Calu3 (cell line): ENCODE measurements at regions not wholly inside any gene's neighbourhood (a gene's known extent, or its start where the extent isn't known, plus 50 kb on each side); places are given as distances from the start of the nearest gene placed in this dataset.
A peak's percentile ranks its signal among the peaks of the same experiment; 100 is the strongest.

Experiments used
- BruUV-seq: library from RNA; stranded (reverse); fragments of 400-500 nt; replicated peaks from 2 replicates; lab custom pipeline; 2021; lab: Mats Ljungman, UMichigan
- CTCF ChIA-PET: fragments of 300-600 bp; sonication (Branson Sonifier 250); formaldehyde crosslinking; loops from one replicate; lab custom pipeline; 2022; ENCODE audit warnings: antibody characterized with exemption; lab: Charles Lee
- DNase-seq: peaks from one replicate; pipeline ENCODE4 v3.0.0; 2022
- H3K27ac Mint-ChIP-seq: one replicate; pipeline ENCODE4 v1.8.0; 2022; ENCODE audit warnings: mixed read lengths; ENCODE audit not compliant: unreplicated experiment
- H3K27me3 Mint-ChIP-seq: one replicate; pipeline ENCODE4 v1.8.0; 2022; ENCODE audit warnings: mixed read lengths; ENCODE audit not compliant: unreplicated experiment
- H3K36me3 Mint-ChIP-seq: one replicate; pipeline ENCODE4 v1.8.0; 2022; ENCODE audit warnings: mild to moderate bottlenecking, moderate library complexity, mixed read lengths; ENCODE audit not compliant: insufficient read depth, unreplicated experiment
- H3K4me1 Mint-ChIP-seq: one replicate; pipeline ENCODE4 v1.8.0; 2022; ENCODE audit warnings: mild to moderate bottlenecking, low read depth, mixed read lengths; ENCODE audit not compliant: unreplicated experiment
- H3K4me3 Mint-ChIP-seq: one replicate; pipeline ENCODE4 v1.8.0; 2022; ENCODE audit warnings: mild to moderate bottlenecking, low read depth, moderate library complexity, mixed read lengths; ENCODE audit not compliant: unreplicated experiment
- H3K9me3 Mint-ChIP-seq: one replicate; pipeline ENCODE4 v1.8.0; 2022; ENCODE audit warnings: low read depth, mixed read lengths; ENCODE audit not compliant: unreplicated experiment
- CTCF ChIP-seq: fragments of 200-600 bp; IDR thresholded peaks from one replicate; pipeline ENCODE4 v1.8.0; 2022; ENCODE audit warnings: antibody characterized with exemption; ENCODE audit not compliant: unreplicated experiment
- intact Hi-C: fragments of 100-400 bp; cut with micrococcal nuclease; formaldehyde crosslinking; loops from one replicate; pipeline ENCODE4 v1.10.0; 2022; ENCODE audit not compliant: unreplicated experiment

GRCh38 chr10:120978589-120979252 is 127.6 kb downstream of the WDR11 start:
- H3K36me3 Mint-ChIP-seq, result peaks cover 8% of the 10 kb centered on the region
- H3K4me1 Mint-ChIP-seq, result peaks cover 30% of the 10 kb centered on the region
- peak overlapping the region; percentile 75 for H3K4me3 Mint-ChIP-seq
- H3K27ac Mint-ChIP-seq, result no peak overlapping the region
- CTCF ChIA-PET, result interaction anchor here (0.9 kb wide), 1 partner anchor 180 kb away, joined by 3 read pairs; no protein-coding TSS in a partner anchor
- BruUV-seq, result no TSS peak
- TF ChIP-seq CTCF, result no peak
- H3K27me3 Mint-ChIP-seq, result no peaks in the 10 kb centered on the region
- DNase-seq, result no peak
- peaks cover 5% of the 10 kb centered on the region for H3K9me3 Mint-ChIP-seq
- intact Hi-C loops, result no loop called here

- CTCF ChIA-PET, result no interaction called here
- H3K36me3 Mint-ChIP-seq, result peaks cover 8% of the 10 kb centered on the region
- peaks cover 3% of the 10 kb centered on the region for H3K9me3 Mint-ChIP-seq
- DNase-seq, result peak; percentile 66
- peak overlapping the region; percentile 75 for H3K4me3 Mint-ChIP-seq
- no peak overlapping the region for H3K27ac Mint-ChIP-seq
- peaks cover 36% of the 10 kb centered on the region for H3K4me1 Mint-ChIP-seq
- no TSS peak for BruUV-seq
- no peaks in the 10 kb centered on the region for H3K27me3 Mint-ChIP-seq
- intact Hi-C loops, result no loop called here
- no peak for TF ChIP-seq CTCF
Observed at GRCh38 chr10:120979435-120980278, 128.5 kb downstream of the WDR11 start.

GRCh38 chr10:120980279-120981255 is 129.4 kb downstream of the WDR11 start:
- H3K4me1 Mint-ChIP-seq, result peaks cover 36% of the 10 kb centered on the region
- CTCF ChIA-PET, result no interaction called here
- H3K27me3 Mint-ChIP-seq, result no peaks in the 10 kb centered on the region
- DNase-seq, result no peak
- no peak for TF ChIP-seq CTCF
- BruUV-seq, result no TSS peak
- peak overlapping the region; percentile 86 for H3K27ac Mint-ChIP-seq
- peaks cover 3% of the 10 kb centered on the region for H3K9me3 Mint-ChIP-seq
- intact Hi-C loops, result no loop called here
- peaks cover 8% of the 10 kb centered on the region for H3K36me3 Mint-ChIP-seq
- peak overlapping the region; percentile 75 for H3K4me3 Mint-ChIP-seq
